Forelimb muscle (tissue), 1 donor: ENCODE measurements at regions not wholly inside any gene's neighbourhood (a gene's known extent, or its start where the extent isn't known, plus 50 kb on each side); places are given as distances from the start of the nearest gene placed in this dataset.

ENCODE experiments used
- DNase-seq: peaks from one replicate; pipeline ENCODE4 v3.0.0-alpha.2; 2013; ENCODE audit warnings: low read depth

GRCh38 chr9:89721971-89722530, 117.2 kb downstream of the GADD45G start:
- DNase-seq: no peak

DNA sequence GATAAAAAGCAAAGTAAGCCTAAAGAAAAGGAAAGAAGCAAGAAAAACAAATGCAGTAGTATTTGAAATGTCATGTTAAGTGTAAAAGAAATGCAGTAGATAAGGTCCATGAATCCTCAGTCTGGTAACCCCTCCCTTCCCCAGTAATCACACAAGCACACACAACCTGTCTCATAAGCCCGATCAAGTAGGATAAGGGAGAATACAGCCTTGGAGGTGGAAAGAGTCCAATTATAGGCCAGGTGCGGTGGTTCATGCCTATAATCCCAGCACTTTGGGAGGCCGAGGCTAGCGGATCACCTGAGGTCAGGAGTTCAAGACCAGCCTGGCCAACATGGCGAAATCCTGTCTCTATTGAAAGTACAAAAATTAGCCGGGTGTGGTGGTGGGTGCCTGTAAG, 117.9 kb downstream of the GADD45G start:
- no peak for DNase-seq

- DNase-seq: no peak
Measured at GRCh38 chr9:89723469-89724100, 118.8 kb downstream of the GADD45G start.

DNA sequence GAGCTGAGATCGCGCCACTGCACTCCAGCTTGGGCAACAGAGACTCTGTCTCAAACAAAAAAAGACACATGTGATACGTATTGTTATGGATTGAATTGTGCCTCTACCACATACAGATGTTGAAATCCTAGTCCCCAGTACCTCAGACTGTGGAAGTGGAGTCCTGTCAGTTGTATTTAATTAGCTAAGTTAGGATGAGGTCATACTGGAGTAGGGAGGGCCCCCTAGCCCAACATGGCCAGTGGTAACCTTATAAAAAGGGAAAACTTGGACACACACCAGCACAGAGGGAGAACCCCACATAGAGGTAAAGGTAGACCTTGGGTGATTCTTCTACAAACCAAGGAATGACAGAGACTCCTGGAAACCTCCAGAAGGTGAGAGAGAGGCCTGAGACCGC, 119.8 kb downstream of the GADD45G start:
- no peak for DNase-seq

DNA sequence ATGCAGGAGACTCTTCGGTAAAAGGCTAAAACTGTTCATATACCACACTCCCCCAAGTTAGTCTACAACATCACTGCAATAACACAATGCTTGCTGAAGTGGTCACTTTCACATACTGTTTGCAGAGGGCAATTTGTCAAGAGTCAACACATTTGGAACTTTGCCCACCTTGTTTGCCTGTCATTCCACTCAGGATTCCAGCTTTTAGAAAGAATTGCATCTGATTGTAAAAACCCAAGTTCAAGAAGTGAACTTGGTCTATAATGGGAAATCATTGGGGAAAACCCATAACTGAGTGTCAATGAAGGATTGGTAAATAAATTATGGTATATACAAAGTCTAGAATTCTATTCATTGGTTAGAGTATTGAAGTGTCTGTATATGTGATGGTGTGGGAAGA, 120.5 kb downstream of the GADD45G start:
- no peak for DNase-seq

- no peak for DNase-seq
Measured at GRCh38 chr9:89729954-89730530, 125.2 kb downstream of the GADD45G start.

- DNase-seq: no peak
Measured at GRCh38 chr9:89730715-89731114, 125.9 kb downstream of the GADD45G start.

GRCh38 chr9:89731262-89732182, 126.7 kb downstream of the GADD45G start:
- DNase-seq: no peak

- no peak for DNase-seq
Measured at GRCh38 chr9:89732295-89732938, 127.6 kb downstream of the GADD45G start.

DNA sequence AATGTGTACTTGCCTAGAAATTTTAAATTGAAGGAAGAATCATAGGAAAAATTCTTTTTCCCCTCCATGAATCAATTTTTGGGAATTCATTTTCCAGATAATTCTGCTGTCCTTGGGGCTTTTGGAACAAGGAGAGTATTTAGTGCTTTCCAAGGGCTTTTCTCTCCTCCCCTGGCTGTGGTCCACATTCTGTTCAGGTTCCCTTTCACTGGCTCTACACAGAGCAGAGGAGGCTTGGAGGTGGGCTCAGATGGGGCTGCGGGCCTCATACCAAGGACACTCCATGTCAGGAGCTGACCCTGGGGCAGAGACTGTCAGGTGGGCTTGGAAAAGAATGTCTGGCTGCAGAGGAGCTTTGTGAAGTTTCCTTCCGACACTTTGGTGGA, 128.1 kb downstream of the GADD45G start:
- no peak for DNase-seq

GRCh38 chr9:89734600-89735041, 129.8 kb downstream of the GADD45G start:
- no peak for DNase-seq

GRCh38 chr9:89738137-89738932, 133.5 kb downstream of the GADD45G start:
- DNase-seq: no peak

DNA sequence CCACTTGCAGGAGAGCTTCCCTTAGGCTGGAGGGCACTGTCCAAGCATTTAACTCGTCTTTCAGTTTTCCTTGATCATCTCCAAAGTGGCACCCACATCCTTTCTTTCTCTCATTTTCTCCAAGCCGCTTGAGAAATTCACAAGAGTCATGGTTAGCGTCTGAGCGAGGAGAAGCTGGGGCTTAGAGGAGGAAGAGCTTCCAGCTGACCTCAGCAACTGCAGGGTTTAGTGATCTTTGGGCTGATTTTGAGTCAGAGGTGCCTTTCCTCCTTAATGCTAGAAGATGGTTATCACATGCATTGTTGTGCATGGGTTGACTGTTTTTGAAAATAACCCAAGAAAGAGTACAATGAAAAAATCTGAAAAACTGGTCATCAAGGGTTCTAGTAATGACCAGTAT, 134.7 kb downstream of the GADD45G start:
- no peak for DNase-seq

- no peak for DNase-seq
Measured at GRCh38 chr9:89739916-89740315, 135.1 kb downstream of the GADD45G start.

- DNase-seq: no peak
Measured at GRCh38 chr9:89740722-89741121, 135.9 kb downstream of the GADD45G start.

DNA sequence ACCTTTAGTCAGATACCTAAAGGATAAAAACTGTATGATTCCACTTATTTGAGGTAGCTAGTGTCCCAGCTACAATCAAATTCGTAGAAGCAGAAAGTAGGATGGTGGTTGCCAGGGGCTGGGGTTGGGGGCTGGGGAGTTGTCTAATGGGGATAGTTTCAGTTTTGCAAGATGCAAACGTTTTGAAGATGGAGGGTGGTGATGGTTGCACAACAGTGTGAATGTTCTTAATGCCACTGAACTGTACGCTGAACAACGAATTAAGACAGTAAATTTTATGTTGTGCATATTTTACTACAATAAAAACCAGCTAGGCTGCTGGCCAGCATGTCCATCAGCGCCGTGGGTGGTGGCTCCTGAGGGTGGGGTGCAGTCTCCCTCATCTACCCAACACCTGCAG, 137.8 kb downstream of the GADD45G start:
- no peak for DNase-seq

DNA sequence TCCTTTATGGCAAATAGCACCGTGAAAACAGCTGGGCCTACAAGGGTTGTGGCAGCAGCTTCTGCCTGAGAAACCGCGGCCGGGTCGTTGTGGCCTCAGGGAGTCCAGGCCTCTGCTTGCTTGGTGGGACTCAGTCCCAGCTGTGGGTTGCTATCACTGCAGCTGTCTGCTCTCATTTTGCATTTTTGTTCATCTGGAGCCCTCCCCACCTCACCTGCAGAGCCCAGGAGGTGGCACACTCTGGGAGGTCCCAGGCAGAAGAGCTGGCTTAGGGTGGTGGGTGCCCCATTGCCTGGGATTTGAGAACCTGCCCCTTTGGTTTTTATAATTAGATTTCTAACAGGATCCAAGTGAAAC, 138.4 kb downstream of the GADD45G start:
- no peak for DNase-seq

DNA sequence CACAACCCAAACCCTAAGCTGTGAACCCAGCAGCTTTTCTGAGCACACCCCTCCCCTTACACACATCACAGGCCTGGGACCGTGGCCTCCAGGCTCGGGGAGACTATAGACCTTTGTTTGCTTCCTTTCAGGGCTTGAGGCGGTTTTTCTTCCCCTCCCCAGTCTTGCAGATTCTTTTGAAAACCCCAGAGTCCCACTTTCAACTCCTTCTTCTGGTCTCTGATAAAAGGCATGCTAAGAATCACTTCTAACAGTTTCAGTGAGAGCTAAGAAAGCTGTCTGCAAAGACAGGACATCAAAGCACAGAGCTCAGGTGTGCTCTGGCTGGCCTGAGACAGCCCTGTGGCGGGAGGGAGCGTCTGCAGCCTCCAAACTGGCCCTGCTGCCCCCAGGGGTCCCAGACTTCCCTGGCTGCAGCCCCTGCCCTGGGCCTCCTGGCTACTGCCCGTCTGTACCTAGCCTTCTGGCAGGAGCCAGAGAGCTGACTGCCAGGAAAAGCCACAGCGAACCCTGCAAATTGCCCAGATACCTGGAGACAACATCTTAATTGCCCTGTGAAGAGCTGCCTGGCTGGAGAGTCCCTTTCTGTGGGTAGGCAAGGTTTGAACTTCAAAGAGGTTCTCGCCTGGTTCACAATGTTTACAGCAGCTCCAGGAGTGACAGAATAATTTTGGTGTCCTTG, 138.9 kb downstream of the GADD45G start:
- no peak for DNase-seq

GRCh38 chr9:89744255-89744648, 139.4 kb downstream of the GADD45G start:
- DNase-seq: no peak

- no peak for DNase-seq
Measured at GRCh38 chr9:89744730-89745129, 139.9 kb downstream of the GADD45G start.
